ENCODE measurements at regions not wholly inside any gene's neighbourhood (a gene's known extent, or its start where the extent isn't known, plus 50 kb on each side); places are given as distances from the start of the nearest gene placed in this dataset.

GRCh38 chr6:81938014-81938856, 185.8 kb upstream of the TENT5A start:
- H3K79me1 ChIP-seq (ENCODE audit: insufficient read depth, low read depth, low read length, poor library complexity, severe bottlenecking) = no peaks in the 10 kb centered on the region
- H3K23ac ChIP-seq (ENCODE audit: insufficient read length, low read depth, low read length) = no peak overlapping the region
- WGBS (ENCODE audit: extremely low coverage, insufficient read length, low lambda C conversion rate) = no CpG with 5 or more reads among the region's 4 CpGs
- Mint-ChIP-seq H3K9me3 (no peaks in the 10 kb centered on the region; a peak in 1 of 5 replicates), H3K27ac (no peak overlapping the region), H3K4me3 (no peak overlapping the region), H3K4me1 (peaks cover 30 to 32% of the 10 kb centered on the region in 2 experiments), H3K27me3 (ENCODE audit: low read depth) (no peaks in the 10 kb centered on the region), H3K36me3 (ENCODE audit: insufficient read depth in 1 of 3, low read depth in 3 of 3) (no peaks in the 10 kb centered on the region)
- peaks cover 9% of the 10 kb centered on the region; the same call in 1 of the 2 replicates for H3K4me1 ChIP-seq (ENCODE audit: insufficient read depth, low read length)
- H2AFZ ChIP-seq (ENCODE audit: low read length) = no peak overlapping the region
- H3K27ac ChIP-seq (ENCODE audit: insufficient read length, low read depth, low read length) = no peak overlapping the region
- H3K56ac ChIP-seq (ENCODE audit: insufficient read length, low read depth, low read length) = no peak overlapping the region
- H2AK5ac ChIP-seq (ENCODE audit: insufficient read length, low read length) = no peak overlapping the region
- no peaks in the 10 kb centered on the region for H3K23me2 ChIP-seq (ENCODE audit: insufficient read length, low read depth, low read length, poor library complexity, severe bottlenecking)
- H2BK5ac ChIP-seq (ENCODE audit: insufficient read length, low read length) = no peak overlapping the region
- H2BK12ac ChIP-seq (ENCODE audit: insufficient read length, low read depth, low read length) = no peak overlapping the region
- H2BK20ac ChIP-seq (ENCODE audit: low read depth, low read length, poor library complexity, severe bottlenecking) = no peak overlapping the region
- no peaks in the 10 kb centered on the region for H3K27me3 ChIP-seq (ENCODE audit: insufficient read depth, low read length)
- H3K9ac ChIP-seq (ENCODE audit: extremely low read depth, insufficient read length, low read length) = no peak overlapping the region
- H3K18ac ChIP-seq (ENCODE audit: insufficient read length, low read depth, low read length) = no peak overlapping the region
- no peak for TF ChIP-seq CTCF (conservative IDR thresholded peaks at IDR 0.05)
- DNase-seq = no peak
- H4K8ac ChIP-seq (replicated peaks; ENCODE audit: insufficient read length, low read depth, low read length) = no peak overlapping the region
- no peak overlapping the region for H2BK15ac ChIP-seq (ENCODE audit: low read depth, low read length)
- no peaks in the 10 kb centered on the region for H3K79me2 ChIP-seq (ENCODE audit: insufficient read depth, low read length)
- no peak overlapping the region for H3K4ac ChIP-seq (ENCODE audit: low read depth, low read length)
- H3T11ph ChIP-seq (ENCODE audit: low read length) = no peak overlapping the region
- H4K91ac ChIP-seq (ENCODE audit: insufficient read length, low read depth, low read length) = no peak overlapping the region
- no peaks in the 10 kb centered on the region for H4K20me1 ChIP-seq (ENCODE audit: control insufficient read depth, insufficient read depth, insufficient read length)
- H3K14ac ChIP-seq (ENCODE audit: insufficient read depth, low read length) = no peak overlapping the region
- no peak overlapping the region for H2BK120ac ChIP-seq (ENCODE audit: low read depth, low read length, poor library complexity, severe bottlenecking)
- H3K4me2 ChIP-seq (ENCODE audit: insufficient read depth, insufficient read length, low read length) = no peak overlapping the region
- no peak overlapping the region for H4K5ac ChIP-seq (ENCODE audit: insufficient read length, low read depth, low read length)
- no peaks in the 10 kb centered on the region for H3K9me3 ChIP-seq (ENCODE audit: control insufficient read depth, low read depth, low read length)

Data from H9 (cell line).